ENCODE measurements at regions not wholly inside any gene's neighbourhood (a gene's known extent, or its start where the extent isn't known, plus 50 kb on each side); places are given as distances from the start of the nearest gene placed in this dataset.

- no peak for TF ChIP-seq PKNOX1 (IDR thresholded peaks at IDR 0.05)
- no peak for TF ChIP-seq ZNF384 (IDR thresholded peaks at IDR 0.05)
- TF ChIP-seq FOXM1 (IDR thresholded peaks at IDR 0.05; ENCODE audit: borderline replicate concordance) = no peak
- TF ChIP-seq BHLHE40 (IDR thresholded peaks at IDR 0.05; ENCODE audit: borderline replicate concordance) = no peak
- no peak for TF ChIP-seq ELF4 (IDR thresholded peaks at IDR 0.05)
- TF ChIP-seq TARDBP (IDR thresholded peaks at IDR 0.05) = no peak
- no peak for TF ChIP-seq HDGF (IDR thresholded peaks at IDR 0.05; ENCODE audit: borderline replicate concordance)
- no peak for TF ChIP-seq FOXK2 (IDR thresholded peaks at IDR 0.05)
- TF ChIP-seq L3MBTL2 (conservative IDR thresholded peaks at IDR 0.05) = no peak
- no peak for TF ChIP-seq SP1 (IDR thresholded peaks at IDR 0.05)
- TF ChIP-seq ARNT (IDR thresholded peaks at IDR 0.05) = no peak
- no peak for TF ChIP-seq SUZ12 (IDR thresholded peaks at IDR 0.05)
- TF ChIP-seq LEF1 (IDR thresholded peaks at IDR 0.05; ENCODE audit: borderline replicate concordance) = no peak
- no peak for TF ChIP-seq FOXA1 (IDR thresholded peaks at IDR 0.05)
Measured at GRCh38 chr6:151730496-151730870, 77.0 kb upstream of the ESR1 start.
